H54 (cell line): ENCODE measurements at regions not wholly inside any gene's neighbourhood (a gene's known extent, or its start where the extent isn't known, plus 50 kb on each side); places are given as distances from the start of the nearest gene placed in this dataset.

ENCODE experiments used
- DNase-seq: peaks from one replicate; pipeline ENCODE4 v3.0.0; 2011; ENCODE audit warnings: low spot score, mixed read lengths; ENCODE audit not compliant: insufficient read length
- FAIRE-seq: peaks from 3 replicates; lab custom pipeline; 2011; peaks lifted over from hg19 to GRCh38; lab: Jason Lieb, UNC
- POLR2A ChIP-seq: IDR thresholded peaks from 2 replicates; pipeline ENCODE4 v1.6.1; 2011; ENCODE audit warnings: low read depth, mild to moderate bottlenecking, low read length

GRCh38 chr7:85775431-85775830 lies 588.6 kb upstream of the SEMA3D start:
- FAIRE-seq (no peak), DNase-seq (no peak)
- no peak for TF ChIP-seq POLR2A

- no peak for TF ChIP-seq POLR2A
- DNase-seq (no peak), FAIRE-seq (no peak)
Measured at GRCh38 chr7:85774986-85775385, 588.1 kb upstream of the SEMA3D start.

- no peak for FAIRE-seq
- no peak for DNase-seq
- no peak for TF ChIP-seq POLR2A
Measured at GRCh38 chr7:85773116-85773728, 586.4 kb upstream of the SEMA3D start.

GRCh38 chr7:85771516-85771915 lies 584.7 kb upstream of the SEMA3D start:
- FAIRE-seq, result no peak
- DNase-seq, result no peak
- TF ChIP-seq POLR2A, result no peak

- no peak for DNase-seq
- no peak for FAIRE-seq
- no peak for TF ChIP-seq POLR2A
Measured at GRCh38 chr7:85770332-85770731, 583.5 kb upstream of the SEMA3D start.

GRCh38 chr7:85765698-85766298 lies 578.9 kb upstream of the SEMA3D start:
- no peak for FAIRE-seq
- TF ChIP-seq POLR2A, result no peak
- no peak for DNase-seq

- no peak for DNase-seq
- TF ChIP-seq POLR2A, result no peak
Measured at GRCh38 chr7:85764034-85764433, 577.2 kb upstream of the SEMA3D start.

GRCh38 chr7:85757348-85757747 lies 570.5 kb upstream of the SEMA3D start:
- no peak for DNase-seq

More at GRCh38 chr7:85764034-85764433, 577.2 kb upstream of the SEMA3D start:
- no peak for FAIRE-seq

GRCh38 chr7:85750454-85750949 lies 563.6 kb upstream of the SEMA3D start:
- peak; percentile 10 for DNase-seq
- no peak for FAIRE-seq
- no peak for TF ChIP-seq POLR2A

More at GRCh38 chr7:85757348-85757747, 570.5 kb upstream of the SEMA3D start:
- FAIRE-seq, result no peak
- TF ChIP-seq POLR2A, result no peak

GRCh38 chr7:85749696-85750453 lies 563.0 kb upstream of the SEMA3D start:
- no peak for TF ChIP-seq POLR2A
- FAIRE-seq, result no peak
- no peak for DNase-seq

- no peak for FAIRE-seq
- no peak for TF ChIP-seq POLR2A
- no peak for DNase-seq
Measured at GRCh38 chr7:85748861-85749260, 562.0 kb upstream of the SEMA3D start.

GRCh38 chr7:85737426-85737825 lies 550.6 kb upstream of the SEMA3D start:
- TF ChIP-seq POLR2A, result no peak
- DNase-seq (no peak), FAIRE-seq (no peak)

- TF ChIP-seq POLR2A, result no peak
- FAIRE-seq (no peak), DNase-seq (no peak)
Measured at GRCh38 chr7:85736085-85736484, 549.2 kb upstream of the SEMA3D start.

- DNase-seq (no peak), FAIRE-seq (no peak)
- TF ChIP-seq POLR2A, result no peak
Measured at GRCh38 chr7:85734823-85735222, 548.0 kb upstream of the SEMA3D start.

- no peak for FAIRE-seq
Measured at GRCh38 chr7:85733169-85733915, 546.5 kb upstream of the SEMA3D start.

More at GRCh38 chr7:85733169-85733915, 546.5 kb upstream of the SEMA3D start:
- DNase-seq, result no peak
- no peak for TF ChIP-seq POLR2A
